GM18502 (cell line): ENCODE measurements at regions not wholly inside any gene's neighbourhood (a gene's known extent, or its start where the extent isn't known, plus 50 kb on each side); places are given as distances from the start of the nearest gene placed in this dataset.

ENCODE experiments used
- ATAC-seq: cut with Tn5 transposase; IDR thresholded peaks from one replicate; pipeline ENCODE4 v1.9.1; 2021; ENCODE audit warnings: mild to moderate bottlenecking; ENCODE audit not compliant: unreplicated experiment, poor library complexity

GRCh38 chr2:12658310-12658945, 58.3 kb upstream of the TRIB2 start:
- ATAC-seq, result no peak

- ATAC-seq, result no peak
Observed at GRCh38 chr2:12661489-12661888, 55.2 kb upstream of the TRIB2 start.

- ATAC-seq, result no peak
Observed at GRCh38 chr2:12663306-12664037, 53.3 kb upstream of the TRIB2 start.

- no peak for ATAC-seq
Observed at GRCh38 chr2:12665334-12665733, 51.4 kb upstream of the TRIB2 start.

GRCh38 chr2:12666445-12666844, 50.3 kb upstream of the TRIB2 start:
- no peak for ATAC-seq
